Liver (tissue), 8 donors: ENCODE measurements at regions not wholly inside any gene's neighbourhood (a gene's known extent, or its start where the extent isn't known, plus 50 kb on each side); places are given as distances from the start of the nearest gene placed in this dataset.

ENCODE experiments used
- DNase-seq: peaks from one replicate; pipeline ENCODE4 v3.0.0-alpha.2; 2017; ENCODE audit warnings: low spot score
- H3K27ac ChIP-seq, 2 donors: one replicate each; pipeline ENCODE4 v1.7.0; 2013; ENCODE audit warnings: inconsistent platforms in 2 of 2, low read length in 2 of 2, control low read depth in 1 of 2, low read depth in 1 of 2, mild to moderate bottlenecking in 1 of 2
- H3K27me3 ChIP-seq, 4 donors: one replicate each; pipeline versions ENCODE4 v1.6.1 to v1.7.0; 2013; ENCODE audit warnings: low read length in 3 of 4, inconsistent platforms in 1 of 4, mild to moderate bottlenecking in 1 of 4, moderate library complexity in 1 of 4; ENCODE audit not compliant: control insufficient read depth in 4 of 4, insufficient read depth in 4 of 4
- H3K36me3 ChIP-seq, 4 donors: one replicate each; pipeline versions ENCODE4 v1.6.1 to v1.7.0; 2013; ENCODE audit warnings: low read length in 3 of 4, mild to moderate bottlenecking in 3 of 4, low read depth in 1 of 4, moderate library complexity in 1 of 4; ENCODE audit not compliant: control insufficient read depth in 4 of 4, insufficient read depth in 3 of 4
- H3K4me1 ChIP-seq, 4 donors: one replicate each; pipeline versions ENCODE4 v1.6.1 to v1.7.0; 2013; ENCODE audit warnings: low read length in 3 of 4, mild to moderate bottlenecking in 3 of 4, moderate library complexity in 1 of 4; ENCODE audit not compliant: control insufficient read depth in 4 of 4, insufficient read depth in 4 of 4
- H3K4me3 ChIP-seq, 3 donors: one replicate each; pipeline versions ENCODE4 v1.6.1 to v1.7.0; 2013; ENCODE audit warnings: low read length in 3 of 3, control low read depth in 1 of 3, low read depth in 1 of 3, mild to moderate bottlenecking in 1 of 3
- H3K9ac ChIP-seq, 2 donors: one replicate each; pipeline ENCODE4 v1.7.0; 2013; ENCODE audit warnings: low read length in 2 of 2, mild to moderate bottlenecking in 2 of 2, moderate library complexity in 2 of 2, control low read depth in 1 of 2, low read depth in 1 of 2
- H3K9me3 ChIP-seq, 4 donors: one replicate each; pipeline versions ENCODE4 v1.6.1 to v1.7.0; 2013; ENCODE audit warnings: low read length in 3 of 4; ENCODE audit not compliant: control insufficient read depth in 4 of 4
- ATF3 ChIP-seq: IDR thresholded peaks from 2 replicates; pipeline ENCODE4 v1.6.1; 2016; ENCODE audit warnings: antibody characterized with exemption
- EGR1 ChIP-seq, 2 donors: IDR thresholded peaks; 2 replicates each; pipeline ENCODE4 v1.6.1; 2016 to 2018; ENCODE audit warnings: antibody characterized with exemption in 2 of 2, low read depth in 2 of 2
- FOXA1 ChIP-seq: IDR thresholded peaks from 2 replicates; pipeline ENCODE4 v1.6.1; 2016; ENCODE audit warnings: antibody characterized with exemption
- FOXA2 ChIP-seq: IDR thresholded peaks from 2 replicates; pipeline ENCODE4 v1.6.1; 2016; ENCODE audit warnings: antibody characterized with exemption
- GABPA ChIP-seq, 2 donors: IDR thresholded peaks in 1 of 2; conservative IDR thresholded peaks in 1 of 2; 2 replicates each; pipeline ENCODE4 v1.6.1; 2016; ENCODE audit warnings: antibody characterized with exemption in 2 of 2, mild to moderate bottlenecking in 1 of 2, moderate library complexity in 1 of 2
- HNF4A ChIP-seq, 2 donors: conservative IDR thresholded peaks; 2 replicates each; pipeline ENCODE4 v1.6.1; 2016; ENCODE audit warnings: antibody characterized with exemption in 2 of 2, mild to moderate bottlenecking in 2 of 2
- HNF4G ChIP-seq: IDR thresholded peaks from 2 replicates; pipeline ENCODE4 v1.6.1; 2016; ENCODE audit warnings: antibody characterized with exemption
- JUND ChIP-seq, 2 donors: IDR thresholded peaks; 2 replicates each; pipeline ENCODE4 v1.6.1; 2016; ENCODE audit warnings: antibody characterized with exemption in 2 of 2
- NR2F2 ChIP-seq: IDR thresholded peaks from 2 replicates; pipeline ENCODE4 v1.6.1; 2016; ENCODE audit warnings: antibody characterized with exemption
- RAD21 ChIP-seq, 2 donors: IDR thresholded peaks; 2 replicates each; pipeline ENCODE4 v1.6.1; 2016; ENCODE audit warnings: antibody characterized with exemption in 2 of 2, mild to moderate bottlenecking in 2 of 2
- RXRA ChIP-seq, 2 donors: IDR thresholded peaks; 2 replicates each; pipeline ENCODE4 v1.6.1; 2017 to 2018; ENCODE audit warnings: antibody characterized with exemption in 2 of 2, mild to moderate bottlenecking in 1 of 2
- TAF1 ChIP-seq: conservative IDR thresholded peaks from 2 replicates; pipeline ENCODE4 v1.6.1; 2016; ENCODE audit warnings: antibody characterized with exemption, mild to moderate bottlenecking
- WGBS: extraction: QIAGEN DNeasy Blood & Tissue Kit; methylation state at CpG from one replicate; pipeline ENCODE4 v1.1.7; 2013; 5-methylcytosine and 5-hydroxymethylcytosine counted together
- TF ChIP-seq, protein P1 (sequence below): fragments of 150-350 bp; IDR thresholded peaks from 2 replicates; pipeline ENCODE4 v1.5.1; 2017; ENCODE audit warnings: improper control_type of control experiment, low read depth, low read length; ENCODE audit not compliant: missing input control
- TF ChIP-seq, protein P2 (sequence below): IDR thresholded peaks from 2 replicates; pipeline ENCODE4 v1.6.1; 2016; ENCODE audit warnings: antibody characterized with exemption
- TF ChIP-seq, protein P3 (sequence below): IDR thresholded peaks from 2 replicates; pipeline ENCODE4 v1.6.1; 2016; ENCODE audit warnings: antibody characterized with exemption, mild to moderate bottlenecking
- TF ChIP-seq, protein P4 (sequence below): IDR thresholded peaks from 2 replicates; pipeline ENCODE4 v1.6.1; 2016; ENCODE audit warnings: antibody characterized with exemption
- donor health status: healthy.
- donor health status: healthy.
- donor health status: healthy.
- donor health status: healthy.
- donor health status: healthy.

DNA sequence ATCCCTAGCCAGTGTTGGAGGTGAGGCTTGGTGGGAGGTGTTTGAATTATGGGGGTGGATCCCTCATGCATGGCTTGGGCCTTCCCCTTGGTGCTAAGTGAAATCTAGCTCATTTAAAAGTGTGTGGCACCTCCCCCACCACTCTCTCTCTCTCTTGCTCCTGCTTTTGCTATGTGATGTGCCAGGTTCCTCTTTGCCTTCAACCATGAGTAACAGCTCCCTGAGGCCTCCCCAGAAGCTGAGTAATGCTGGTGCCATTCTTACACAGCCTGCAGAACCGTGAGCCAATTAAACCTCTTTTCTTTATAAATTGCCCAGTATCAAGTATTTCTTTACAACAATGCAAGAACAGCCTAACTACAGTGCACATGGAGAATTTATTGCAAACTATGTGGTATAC, 188.8 kb upstream of the POT1 start:
- 87% methylated on average over 1 of the region's 1 CpG for WGBS
- Histone ChIP-seq H3K9ac (no peak overlapping the region), H3K4me1 (no peaks in the 10 kb centered on the region), H3K36me3 (no peaks in the 10 kb centered on the region), H3K9me3 (no peaks in the 10 kb centered on the region), H3K27ac (no peak overlapping the region), H3K27me3 (no peaks in the 10 kb centered on the region), H3K4me3 (no peak overlapping the region)
- no peak for DNase-seq
- TF ChIP-seq GABPA (IDR thresholded peaks at IDR 0.05 in 1 of 2, conservative IDR thresholded peaks at IDR 0.05 in 1 of 2): no peak
- TF ChIP-seq, protein P1, sequence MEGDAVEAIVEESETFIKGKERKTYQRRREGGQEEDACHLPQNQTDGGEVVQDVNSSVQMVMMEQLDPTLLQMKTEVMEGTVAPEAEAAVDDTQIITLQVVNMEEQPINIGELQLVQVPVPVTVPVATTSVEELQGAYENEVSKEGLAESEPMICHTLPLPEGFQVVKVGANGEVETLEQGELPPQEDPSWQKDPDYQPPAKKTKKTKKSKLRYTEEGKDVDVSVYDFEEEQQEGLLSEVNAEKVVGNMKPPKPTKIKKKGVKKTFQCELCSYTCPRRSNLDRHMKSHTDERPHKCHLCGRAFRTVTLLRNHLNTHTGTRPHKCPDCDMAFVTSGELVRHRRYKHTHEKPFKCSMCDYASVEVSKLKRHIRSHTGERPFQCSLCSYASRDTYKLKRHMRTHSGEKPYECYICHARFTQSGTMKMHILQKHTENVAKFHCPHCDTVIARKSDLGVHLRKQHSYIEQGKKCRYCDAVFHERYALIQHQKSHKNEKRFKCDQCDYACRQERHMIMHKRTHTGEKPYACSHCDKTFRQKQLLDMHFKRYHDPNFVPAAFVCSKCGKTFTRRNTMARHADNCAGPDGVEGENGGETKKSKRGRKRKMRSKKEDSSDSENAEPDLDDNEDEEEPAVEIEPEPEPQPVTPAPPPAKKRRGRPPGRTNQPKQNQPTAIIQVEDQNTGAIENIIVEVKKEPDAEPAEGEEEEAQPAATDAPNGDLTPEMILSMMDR: no peak
- no peak for TF ChIP-seq TAF1
- no peak for TF ChIP-seq HNF4G
- TF ChIP-seq JUND (IDR thresholded peaks at IDR 0.05): no peak
- TF ChIP-seq FOXA1: no peak
- TF ChIP-seq, protein P2, sequence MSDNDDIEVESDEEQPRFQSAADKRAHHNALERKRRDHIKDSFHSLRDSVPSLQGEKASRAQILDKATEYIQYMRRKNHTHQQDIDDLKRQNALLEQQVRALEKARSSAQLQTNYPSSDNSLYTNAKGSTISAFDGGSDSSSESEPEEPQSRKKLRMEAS: no peak
- TF ChIP-seq ATF3: no peak
- TF ChIP-seq RAD21 (IDR thresholded peaks at IDR 0.05): no peak
- TF ChIP-seq FOXA2: no peak
- TF ChIP-seq RXRA (IDR thresholded peaks at IDR 0.05): no peak

DNA sequence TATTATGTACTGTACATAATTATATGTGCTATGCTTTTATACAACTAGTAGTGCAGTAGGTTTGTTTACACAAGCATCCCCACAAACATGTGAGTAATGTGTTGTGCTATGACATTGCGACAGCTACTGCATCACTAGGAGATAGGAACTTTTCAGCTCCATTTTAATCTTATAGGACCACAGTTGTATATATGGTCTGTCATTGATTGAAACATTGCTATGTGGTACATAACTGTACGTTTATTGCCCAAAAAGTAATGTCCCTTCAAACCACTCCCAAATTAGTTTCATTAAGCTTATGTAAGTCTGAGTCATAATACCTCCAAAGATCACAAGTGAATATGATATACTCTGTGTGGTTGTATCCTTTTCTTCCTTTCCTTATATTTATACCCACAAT, 183.2 kb upstream of the POT1 start:
- Histone ChIP-seq H3K9ac (no peak overlapping the region), H3K4me1 (no peaks in the 10 kb centered on the region), H3K9me3 (no peaks in the 10 kb centered on the region), H3K36me3 (no peaks in the 10 kb centered on the region), H3K27me3 (no peaks in the 10 kb centered on the region), H3K4me3 (no peak overlapping the region), H3K27ac (no peak overlapping the region)
- TF ChIP-seq NR2F2: no peak
- 83% methylated on average over 2 of the region's 2 CpGs for WGBS
- no peak for DNase-seq

- H3K36me3 ChIP-seq: no peaks in the 10 kb centered on the region
- H3K9ac ChIP-seq: no peak overlapping the region
- H3K4me3 ChIP-seq: no peak overlapping the region
- H3K27ac ChIP-seq: no peak overlapping the region
- TF ChIP-seq HNF4G (no peak), ATF3 (no peak), FOXA1 (no peak), HNF4A (conservative IDR thresholded peaks at IDR 0.05) (no peak), FOXA2 (no peak), GABPA (IDR thresholded peaks at IDR 0.05 in 1 of 2, conservative IDR thresholded peaks at IDR 0.05 in 1 of 2) (no peak), EGR1 (IDR thresholded peaks at IDR 0.05; ENCODE audit: low read depth in 2 of 2) (no peak), RAD21 (IDR thresholded peaks at IDR 0.05) (no peak), JUND (IDR thresholded peaks at IDR 0.05) (no peak), TAF1 (no peak), RXRA (IDR thresholded peaks at IDR 0.05) (no peak)
- TF ChIP-seq, protein P3, sequence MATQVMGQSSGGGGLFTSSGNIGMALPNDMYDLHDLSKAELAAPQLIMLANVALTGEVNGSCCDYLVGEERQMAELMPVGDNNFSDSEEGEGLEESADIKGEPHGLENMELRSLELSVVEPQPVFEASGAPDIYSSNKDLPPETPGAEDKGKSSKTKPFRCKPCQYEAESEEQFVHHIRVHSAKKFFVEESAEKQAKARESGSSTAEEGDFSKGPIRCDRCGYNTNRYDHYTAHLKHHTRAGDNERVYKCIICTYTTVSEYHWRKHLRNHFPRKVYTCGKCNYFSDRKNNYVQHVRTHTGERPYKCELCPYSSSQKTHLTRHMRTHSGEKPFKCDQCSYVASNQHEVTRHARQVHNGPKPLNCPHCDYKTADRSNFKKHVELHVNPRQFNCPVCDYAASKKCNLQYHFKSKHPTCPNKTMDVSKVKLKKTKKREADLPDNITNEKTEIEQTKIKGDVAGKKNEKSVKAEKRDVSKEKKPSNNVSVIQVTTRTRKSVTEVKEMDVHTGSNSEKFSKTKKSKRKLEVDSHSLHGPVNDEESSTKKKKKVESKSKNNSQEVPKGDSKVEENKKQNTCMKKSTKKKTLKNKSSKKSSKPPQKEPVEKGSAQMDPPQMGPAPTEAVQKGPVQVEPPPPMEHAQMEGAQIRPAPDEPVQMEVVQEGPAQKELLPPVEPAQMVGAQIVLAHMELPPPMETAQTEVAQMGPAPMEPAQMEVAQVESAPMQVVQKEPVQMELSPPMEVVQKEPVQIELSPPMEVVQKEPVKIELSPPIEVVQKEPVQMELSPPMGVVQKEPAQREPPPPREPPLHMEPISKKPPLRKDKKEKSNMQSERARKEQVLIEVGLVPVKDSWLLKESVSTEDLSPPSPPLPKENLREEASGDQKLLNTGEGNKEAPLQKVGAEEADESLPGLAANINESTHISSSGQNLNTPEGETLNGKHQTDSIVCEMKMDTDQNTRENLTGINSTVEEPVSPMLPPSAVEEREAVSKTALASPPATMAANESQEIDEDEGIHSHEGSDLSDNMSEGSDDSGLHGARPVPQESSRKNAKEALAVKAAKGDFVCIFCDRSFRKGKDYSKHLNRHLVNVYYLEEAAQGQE: no peak
- TF ChIP-seq, protein P1: no peak
- TF ChIP-seq, protein P4, sequence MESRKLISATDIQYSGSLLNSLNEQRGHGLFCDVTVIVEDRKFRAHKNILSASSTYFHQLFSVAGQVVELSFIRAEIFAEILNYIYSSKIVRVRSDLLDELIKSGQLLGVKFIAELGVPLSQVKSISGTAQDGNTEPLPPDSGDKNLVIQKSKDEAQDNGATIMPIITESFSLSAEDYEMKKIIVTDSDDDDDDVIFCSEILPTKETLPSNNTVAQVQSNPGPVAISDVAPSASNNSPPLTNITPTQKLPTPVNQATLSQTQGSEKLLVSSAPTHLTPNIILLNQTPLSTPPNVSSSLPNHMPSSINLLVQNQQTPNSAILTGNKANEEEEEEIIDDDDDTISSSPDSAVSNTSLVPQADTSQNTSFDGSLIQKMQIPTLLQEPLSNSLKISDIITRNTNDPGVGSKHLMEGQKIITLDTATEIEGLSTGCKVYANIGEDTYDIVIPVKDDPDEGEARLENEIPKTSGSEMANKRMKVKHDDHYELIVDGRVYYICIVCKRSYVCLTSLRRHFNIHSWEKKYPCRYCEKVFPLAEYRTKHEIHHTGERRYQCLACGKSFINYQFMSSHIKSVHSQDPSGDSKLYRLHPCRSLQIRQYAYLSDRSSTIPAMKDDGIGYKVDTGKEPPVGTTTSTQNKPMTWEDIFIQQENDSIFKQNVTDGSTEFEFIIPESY: no peak
- no peaks in the 10 kb centered on the region for H3K9me3 ChIP-seq
- 61% methylated on average over 2 of the region's 2 CpGs for WGBS
- no peak for DNase-seq
- H3K4me1 ChIP-seq: no peaks in the 10 kb centered on the region
- H3K27me3 ChIP-seq: no peaks in the 10 kb centered on the region
These were observed 169.9 kb upstream of the POT1 start for GRCh38 chr7:125099519-125099918.
